Fibroblast of skin of scalp (primary cell): ENCODE measurements at regions not wholly inside any gene's neighbourhood (a gene's known extent, or its start where the extent isn't known, plus 50 kb on each side); places are given as distances from the start of the nearest gene placed in this dataset.
"Not testable (repeated sequence)": the region's sequence is repeated elsewhere in the genome, so short reads cannot be mapped to it uniquely, and the experiment has no call there.

Experiments used
- DNase-seq: peaks from one replicate; pipeline ENCODE4 v3.0.0-alpha.2; 2013

GRCh38 chr12:73220951-73221350 is 948.8 kb downstream of the TRHDE start:
- DNase-seq, result no peak

- DNase-seq, result no peak
Observed at GRCh38 chr12:73221398-73221797, 949.2 kb downstream of the TRHDE start.

- no peak for DNase-seq
Observed at GRCh38 chr12:73221836-73222235, 949.7 kb downstream of the TRHDE start.

- DNase-seq, result no peak
Observed at GRCh38 chr12:73225371-73225937, 953.3 kb downstream of the TRHDE start.

- no peak for DNase-seq
Observed at GRCh38 chr12:73225941-73226340, 953.8 kb downstream of the TRHDE start.

- DNase-seq, result no peak
Observed at GRCh38 chr12:73226593-73226992, 954.4 kb downstream of the TRHDE start.

- not testable (repeated sequence) for DNase-seq
Observed at GRCh38 chr12:73228828-73229227, 956.7 kb downstream of the TRHDE start.

- DNase-seq, result no peak
Observed at GRCh38 chr12:73235387-73235786, 963.2 kb downstream of the TRHDE start.

GRCh38 chr12:73240110-73240509 is 967.9 kb downstream of the TRHDE start:
- DNase-seq, result no peak

GRCh38 chr12:73262788-73263381 is 990.7 kb downstream of the TRHDE start:
- DNase-seq, result no peak

- DNase-seq, result no peak
Observed at GRCh38 chr12:73266206-73266605, 994.0 kb downstream of the TRHDE start.

GRCh38 chr12:73274976-73275375 is 1002.8 kb downstream of the TRHDE start:
- peak; percentile 4 for DNase-seq

GRCh38 chr12:73277971-73278370 is 1005.8 kb downstream of the TRHDE start:
- no peak for DNase-seq

GRCh38 chr12:73301530-73301929 is 1029.4 kb downstream of the TRHDE start:
- no peak for DNase-seq

- no peak for DNase-seq
Observed at GRCh38 chr12:73307260-73307659, 1035.1 kb downstream of the TRHDE start.

GRCh38 chr12:73308079-73308478 is 1035.9 kb downstream of the TRHDE start:
- no peak for DNase-seq

GRCh38 chr12:73308747-73309146 is 1036.6 kb downstream of the TRHDE start:
- DNase-seq, result no peak

- DNase-seq, result no peak
Observed at GRCh38 chr12:73321319-73321718, 1049.1 kb downstream of the TRHDE start.

GRCh38 chr12:73321776-73322175 is 1049.6 kb downstream of the TRHDE start:
- no peak for DNase-seq

GRCh38 chr12:73330584-73331351 is 1058.6 kb downstream of the TRHDE start:
- no peak for DNase-seq

GRCh38 chr12:73341559-73342247 is 1069.5 kb downstream of the TRHDE start:
- DNase-seq, result no peak

GRCh38 chr12:73342733-73343132 is 1070.6 kb downstream of the TRHDE start:
- DNase-seq, result no peak

- DNase-seq, result no peak
Observed at GRCh38 chr12:73352826-73353225, 1080.7 kb downstream of the TRHDE start.
